ENCODE measurements at regions not wholly inside any gene's neighbourhood (a gene's known extent, or its start where the extent isn't known, plus 50 kb on each side); places are given as distances from the start of the nearest gene placed in this dataset.

DNA sequence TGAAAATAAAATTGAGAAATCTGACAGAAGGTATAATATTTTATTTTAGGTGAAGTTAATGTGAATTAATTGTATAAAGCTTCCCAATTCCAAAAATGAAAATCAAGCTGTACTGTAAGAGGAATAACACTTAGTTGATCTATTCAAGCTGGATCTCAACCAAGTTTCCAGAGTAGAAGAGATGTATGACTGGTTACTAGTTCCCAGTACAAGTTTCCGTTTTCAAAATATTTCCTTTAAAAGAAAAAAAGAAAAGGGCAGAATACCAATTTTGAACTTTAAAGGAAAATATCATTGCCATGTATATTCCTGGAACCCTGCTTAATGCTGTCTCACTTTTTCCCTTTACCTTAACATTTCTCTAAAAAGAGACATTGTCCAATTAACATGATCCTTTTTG lies 308.5 kb downstream of the IRS1 start:
- TF ChIP-seq, protein P1, sequence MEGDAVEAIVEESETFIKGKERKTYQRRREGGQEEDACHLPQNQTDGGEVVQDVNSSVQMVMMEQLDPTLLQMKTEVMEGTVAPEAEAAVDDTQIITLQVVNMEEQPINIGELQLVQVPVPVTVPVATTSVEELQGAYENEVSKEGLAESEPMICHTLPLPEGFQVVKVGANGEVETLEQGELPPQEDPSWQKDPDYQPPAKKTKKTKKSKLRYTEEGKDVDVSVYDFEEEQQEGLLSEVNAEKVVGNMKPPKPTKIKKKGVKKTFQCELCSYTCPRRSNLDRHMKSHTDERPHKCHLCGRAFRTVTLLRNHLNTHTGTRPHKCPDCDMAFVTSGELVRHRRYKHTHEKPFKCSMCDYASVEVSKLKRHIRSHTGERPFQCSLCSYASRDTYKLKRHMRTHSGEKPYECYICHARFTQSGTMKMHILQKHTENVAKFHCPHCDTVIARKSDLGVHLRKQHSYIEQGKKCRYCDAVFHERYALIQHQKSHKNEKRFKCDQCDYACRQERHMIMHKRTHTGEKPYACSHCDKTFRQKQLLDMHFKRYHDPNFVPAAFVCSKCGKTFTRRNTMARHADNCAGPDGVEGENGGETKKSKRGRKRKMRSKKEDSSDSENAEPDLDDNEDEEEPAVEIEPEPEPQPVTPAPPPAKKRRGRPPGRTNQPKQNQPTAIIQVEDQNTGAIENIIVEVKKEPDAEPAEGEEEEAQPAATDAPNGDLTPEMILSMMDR (IDR thresholded peaks at IDR 0.05), result no peak
- TF ChIP-seq POLR2A (IDR thresholded peaks at IDR 0.05) (no peak), EP300 (IDR thresholded peaks at IDR 0.05) (no peak)
